ENCODE measurements at regions not wholly inside any gene's neighbourhood (a gene's known extent, or its start where the extent isn't known, plus 50 kb on each side); places are given as distances from the start of the nearest gene placed in this dataset.

- intact Hi-C loops (cut with DNase I; ENCODE audit: low total_unique reads) = no loop called here
- 64 to 73% methylated on average over 2 of the region's 2 CpGs for WGBS, 2 donors
- no peak overlapping the region for H3K4me3 ChIP-seq (ENCODE audit: low read depth, poor library complexity, severe bottlenecking)
- TF ChIP-seq POLR2A (IDR thresholded peaks at IDR 0.05) = no peak
- no peak for TF ChIP-seq CTCF (IDR thresholded peaks at IDR 0.05)
- no peak for DNase-seq (ENCODE audit: low spot score in 2 of 2)
Measured at GRCh38 chr7:106413446-106413845, 128.7 kb upstream of the NAMPT start.

- WGBS, 2 donors = 0% methylated on average over 1 of the region's 1 CpG
- no peak for DNase-seq (ENCODE audit: low spot score in 2 of 2)
- H3K4me3 ChIP-seq (ENCODE audit: low read depth, poor library complexity, severe bottlenecking) = no peak overlapping the region
- intact Hi-C loops (cut with DNase I; ENCODE audit: low total_unique reads) = no loop called here
- TF ChIP-seq CTCF (IDR thresholded peaks at IDR 0.05) (no peak), POLR2A (IDR thresholded peaks at IDR 0.05) (no peak)
Measured at GRCh38 chr7:106405697-106406141, 120.9 kb upstream of the NAMPT start.

- TF ChIP-seq POLR2A (IDR thresholded peaks at IDR 0.05) (no peak), CTCF (IDR thresholded peaks at IDR 0.05) (no peak)
- intact Hi-C loops (cut with DNase I; ENCODE audit: low total_unique reads) = no loop called here
- H3K4me3 ChIP-seq (ENCODE audit: low read depth, poor library complexity, severe bottlenecking) = no peak overlapping the region
- 86 to 100% methylated on average over 1 of the region's 1 CpG for WGBS, 2 donors
- no peak for DNase-seq (ENCODE audit: low spot score in 2 of 2)
Measured at GRCh38 chr7:106402898-106403297, 118.1 kb upstream of the NAMPT start.

DNA sequence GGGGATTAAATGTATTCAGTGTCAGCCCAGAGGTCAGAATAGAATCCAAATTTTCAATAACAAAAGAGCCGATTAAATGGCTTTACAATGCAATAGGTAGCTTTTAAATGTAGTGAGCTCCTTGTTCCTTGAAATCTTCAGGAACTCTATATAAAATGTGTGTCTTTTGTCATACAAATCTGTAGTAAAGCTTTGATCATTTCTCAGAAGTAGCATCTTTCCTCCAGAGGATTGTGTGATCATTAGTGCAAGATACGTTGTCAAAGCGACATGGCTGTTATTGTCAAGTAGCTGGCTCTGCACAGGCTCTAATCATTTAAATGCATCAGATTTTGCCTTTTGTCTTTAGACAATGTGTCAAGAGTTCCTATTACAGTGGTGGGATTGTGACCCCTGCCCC is 116.1 kb upstream of the NAMPT start:
- no peak for DNase-seq (ENCODE audit: low spot score in 2 of 2)
- no peak overlapping the region for H3K4me3 ChIP-seq (ENCODE audit: low read depth, poor library complexity, severe bottlenecking)
- WGBS, 2 donors = 92 to 94% methylated on average over 3 of the region's 3 CpGs
- intact Hi-C loops (cut with DNase I; ENCODE audit: low total_unique reads) = no loop called here
- TF ChIP-seq POLR2A (IDR thresholded peaks at IDR 0.05) (no peak), CTCF (IDR thresholded peaks at IDR 0.05) (no peak)

DNA sequence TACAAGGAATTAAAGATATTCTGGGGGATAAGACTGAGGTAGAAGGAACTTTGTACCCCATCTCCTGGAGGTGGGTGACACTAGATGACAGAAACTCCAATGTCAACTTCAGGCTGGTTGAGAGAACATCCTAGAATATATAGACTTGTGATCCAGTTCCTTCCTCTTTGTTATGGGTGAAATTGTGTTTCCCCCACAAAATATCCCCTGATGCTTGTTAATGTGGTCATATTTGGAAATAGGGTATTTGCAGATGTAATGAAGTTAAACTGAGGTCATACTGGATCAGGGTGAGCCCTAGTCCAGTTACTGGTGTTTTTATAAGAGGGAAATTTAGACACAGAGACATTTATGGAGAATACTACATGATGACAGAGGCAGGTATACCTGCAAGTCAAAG is 114.0 kb upstream of the NAMPT start:
- no peak overlapping the region for H3K4me3 ChIP-seq (ENCODE audit: low read depth, poor library complexity, severe bottlenecking)
- intact Hi-C loops (cut with DNase I; ENCODE audit: low total_unique reads) = no loop called here
- TF ChIP-seq CTCF (IDR thresholded peaks at IDR 0.05) = no peak
- TF ChIP-seq POLR2A (IDR thresholded peaks at IDR 0.05) = no peak
- no peak for DNase-seq (ENCODE audit: low spot score in 2 of 2)

- DNase-seq (ENCODE audit: low spot score in 2 of 2) = no peak
- WGBS, 2 donors = 90 to 94% methylated on average over 5 of the region's 5 CpGs
- no peak overlapping the region for H3K4me3 ChIP-seq (ENCODE audit: low read depth, poor library complexity, severe bottlenecking)
- intact Hi-C loops (cut with DNase I; ENCODE audit: low total_unique reads) = no loop called here
- no peak for TF ChIP-seq POLR2A (IDR thresholded peaks at IDR 0.05)
- no peak for TF ChIP-seq CTCF (IDR thresholded peaks at IDR 0.05)
Measured at GRCh38 chr7:106397994-106398393, 113.2 kb upstream of the NAMPT start.
